ENCODE measurements at regions not wholly inside any gene's neighbourhood (a gene's known extent, or its start where the extent isn't known, plus 50 kb on each side); places are given as distances from the start of the nearest gene placed in this dataset.

DNA sequence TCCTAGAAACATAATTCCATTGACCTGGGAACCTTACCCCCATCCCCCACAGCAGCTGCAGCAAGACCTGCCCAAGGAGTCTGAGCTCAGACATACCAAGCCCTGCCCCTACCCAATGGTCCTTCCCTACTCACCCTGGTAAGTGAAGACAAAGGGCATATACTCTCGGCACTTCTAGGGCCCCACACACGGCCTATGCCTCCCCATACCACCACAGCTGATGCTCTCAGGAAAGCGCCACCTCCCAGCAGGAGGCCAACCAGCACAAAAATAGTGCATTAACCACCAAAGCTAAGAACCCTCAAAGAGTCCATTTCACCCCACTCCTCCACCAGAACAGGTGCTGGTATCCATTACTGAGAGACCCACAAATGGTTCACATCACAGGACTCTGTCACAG is 74.4 kb upstream of the GUCY1A2 start:
- TF ChIP-seq, protein P1, sequence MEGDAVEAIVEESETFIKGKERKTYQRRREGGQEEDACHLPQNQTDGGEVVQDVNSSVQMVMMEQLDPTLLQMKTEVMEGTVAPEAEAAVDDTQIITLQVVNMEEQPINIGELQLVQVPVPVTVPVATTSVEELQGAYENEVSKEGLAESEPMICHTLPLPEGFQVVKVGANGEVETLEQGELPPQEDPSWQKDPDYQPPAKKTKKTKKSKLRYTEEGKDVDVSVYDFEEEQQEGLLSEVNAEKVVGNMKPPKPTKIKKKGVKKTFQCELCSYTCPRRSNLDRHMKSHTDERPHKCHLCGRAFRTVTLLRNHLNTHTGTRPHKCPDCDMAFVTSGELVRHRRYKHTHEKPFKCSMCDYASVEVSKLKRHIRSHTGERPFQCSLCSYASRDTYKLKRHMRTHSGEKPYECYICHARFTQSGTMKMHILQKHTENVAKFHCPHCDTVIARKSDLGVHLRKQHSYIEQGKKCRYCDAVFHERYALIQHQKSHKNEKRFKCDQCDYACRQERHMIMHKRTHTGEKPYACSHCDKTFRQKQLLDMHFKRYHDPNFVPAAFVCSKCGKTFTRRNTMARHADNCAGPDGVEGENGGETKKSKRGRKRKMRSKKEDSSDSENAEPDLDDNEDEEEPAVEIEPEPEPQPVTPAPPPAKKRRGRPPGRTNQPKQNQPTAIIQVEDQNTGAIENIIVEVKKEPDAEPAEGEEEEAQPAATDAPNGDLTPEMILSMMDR (IDR thresholded peaks at IDR 0.05): no peak
- TF ChIP-seq POLR2A (IDR thresholded peaks at IDR 0.05): no peak
